ENCODE measurements at regions not wholly inside any gene's neighbourhood (a gene's known extent, or its start where the extent isn't known, plus 50 kb on each side); places are given as distances from the start of the nearest gene placed in this dataset.

GRCh38 chr1:17885663-17886320 is 130.7 kb downstream of the ACTL8 start (continued):
- TF ChIP-seq BCL11A (IDR thresholded peaks at IDR 0.05; ENCODE audit: low read depth in 2 of 2, low read length in 2 of 2), result no peak
- TF ChIP-seq EGR1 (IDR thresholded peaks at IDR 0.05; ENCODE audit: borderline replicate concordance, low read depth, low read length), result no peak
- no peak for TF ChIP-seq SIRT6 (IDR thresholded peaks at IDR 0.05; ENCODE audit: low read length)
